Upper lobe of left lung (tissue), 4 donors: ENCODE measurements at regions not wholly inside any gene's neighbourhood (a gene's known extent, or its start where the extent isn't known, plus 50 kb on each side); places are given as distances from the start of the nearest gene placed in this dataset.

ENCODE experiments used
- CTCF ChIP-seq, 6 experiments: fragments of 450-650 bp in 4 of 6; fragments of 200-600 bp in 2 of 6; sonication (generic) in 2 of 6; IDR thresholded peaks; one replicate each; pipeline ENCODE4 v1.5.1; 2016 to 2019; ENCODE audit warnings: antibody characterized with exemption in 6 of 6
- EP300 ChIP-seq, 4 donors: sonication (generic); formaldehyde crosslinking; IDR thresholded peaks; one replicate each; pipeline ENCODE4 v1.5.1; 2017; ENCODE audit warnings: antibody characterized with exemption in 4 of 4, control low read depth in 2 of 4
- POLR2A ChIP-seq, 4 donors: fragments of 450-650 bp; IDR thresholded peaks; one replicate each; pipeline ENCODE4 v1.5.1; 2016 to 2017; ENCODE audit warnings: antibody characterized with exemption in 4 of 4, mild to moderate bottlenecking in 2 of 4
- POLR2AphosphoS5 ChIP-seq, 2 donors: sonication (generic); formaldehyde crosslinking; IDR thresholded peaks; one replicate each; pipeline ENCODE4 v1.5.1; 2017; ENCODE audit warnings: antibody characterized with exemption in 2 of 2

DNA sequence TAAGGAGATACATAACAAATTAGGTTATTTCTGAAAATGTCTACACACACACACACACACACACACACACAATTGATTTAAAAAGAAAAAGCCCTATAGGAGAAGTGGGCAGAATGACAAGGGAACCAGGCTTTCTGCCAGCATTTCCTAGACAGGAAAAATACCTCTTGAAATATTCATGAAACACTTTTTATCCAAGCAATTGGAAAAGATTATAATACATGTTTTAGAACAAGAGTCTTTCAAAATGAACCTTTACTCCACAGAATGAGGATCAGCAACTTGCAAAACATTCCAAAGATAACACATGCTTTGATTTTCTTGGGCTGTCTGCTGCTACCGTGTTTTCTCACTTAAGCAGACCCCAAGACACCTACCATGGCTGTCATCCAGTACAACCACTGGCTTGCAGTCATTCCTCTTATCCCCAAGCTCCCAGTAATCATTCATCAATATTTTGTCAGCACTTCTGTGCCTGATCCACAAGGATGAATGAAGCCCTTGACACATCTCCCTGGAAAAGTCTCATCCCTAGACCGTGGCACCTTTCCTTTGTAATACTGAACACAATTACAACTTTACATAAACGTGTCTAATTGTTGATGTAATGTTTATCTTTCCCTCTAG, 717.1 kb upstream of the ZNF608 start:
- TF ChIP-seq POLR2A (IDR thresholded peaks at IDR 0.05): no peak
- TF ChIP-seq POLR2AphosphoS5 (IDR thresholded peaks at IDR 0.05): no peak
- TF ChIP-seq CTCF (IDR thresholded peaks at IDR 0.05): no peak
- TF ChIP-seq EP300 (IDR thresholded peaks at IDR 0.05): no peak
